Heart left ventricle (tissue), 16 donors: ENCODE measurements at regions not wholly inside any gene's neighbourhood (a gene's known extent, or its start where the extent isn't known, plus 50 kb on each side); places are given as distances from the start of the nearest gene placed in this dataset.

Source experiments
- ATAC-seq, 4 donors: fragments of 200-7000 bp; cut with Tn5 transposase; one replicate each; pipeline ENCODE4 v1.9.1; 2020 to 2022; ENCODE audit warnings: moderate library complexity in 4 of 4, mild to moderate bottlenecking in 3 of 4, moderate number of reproducible peaks in 1 of 4
- DNase-seq, 5 donors: peaks; one replicate each; pipeline ENCODE4 v3.0.0-alpha.2; 2020
- H3K27ac ChIP-seq, 12 donors: fragments of 200-600 bp; sonication (generic) in 4 of 12; one replicate each; pipeline versions ENCODE4 v1.5.0 to v1.8.0; 2016 to 2022; ENCODE audit warnings: mild to moderate bottlenecking in 2 of 12
- H3K27me3 ChIP-seq, 9 donors: fragments of 200-600 bp; sonication (generic) in 2 of 9; one replicate each; pipeline versions ENCODE4 v1.5.1 to v1.8.0; 2016 to 2022; ENCODE audit warnings: mild to moderate bottlenecking in 3 of 9
- H3K36me3 ChIP-seq, 9 donors: fragments of 200-600 bp; sonication (generic) in 2 of 9; one replicate each; pipeline versions ENCODE4 v1.5.0 to v1.8.0; 2018 to 2022; ENCODE audit warnings: mild to moderate bottlenecking in 2 of 9
- H3K4me1 ChIP-seq, 12 donors: fragments of 200-600 bp; sonication (generic) in 4 of 12; one replicate each; pipeline versions ENCODE4 v1.5.0 to v1.8.0; 2016 to 2022; ENCODE audit warnings: mild to moderate bottlenecking in 3 of 12
- H3K4me3 ChIP-seq, 12 donors: fragments of 200-600 bp; sonication (generic) in 4 of 12; one replicate each; pipeline versions ENCODE4 v1.5.0 to v1.8.0; 2017 to 2022; ENCODE audit warnings: mild to moderate bottlenecking in 9 of 12, moderate library complexity in 4 of 12
- H3K9me3 ChIP-seq, 12 donors: fragments of 200-600 bp; sonication (generic) in 4 of 12; one replicate each; pipeline versions ENCODE4 v1.5.0 to v1.8.0; 2016 to 2022; ENCODE audit warnings: mild to moderate bottlenecking in 1 of 12
- POLR2A ChIP-seq, 2 donors: fragments of 450-650 bp; IDR thresholded peaks; one replicate each; pipeline ENCODE4 v1.6.1; 2017; ENCODE audit warnings: antibody characterized with exemption in 2 of 2, mild to moderate bottlenecking in 2 of 2, moderate library complexity in 2 of 2
- WGBS, 4 donors: extraction: QIAGEN DNeasy Blood & Tissue Kit in 2 of 4; methylation state at CpG; one replicate each; pipeline versions ENCODE4 v1.1.5 to v1.1.7; 2013 to 2018; 5-methylcytosine and 5-hydroxymethylcytosine counted together
- intact Hi-C, 10 donors: fragments of 100-400 bp; cut with DNase I; formaldehyde crosslinking; loops; one replicate each; pipeline versions ENCODE4 v1.11.1 to v1.14.2; 2022
- TF ChIP-seq, protein P1 (sequence below), 12 donors: fragments of 200-600 bp; sonication (generic) in 4 of 12; IDR thresholded peaks; one replicate each; pipeline versions ENCODE4 v1.5.0 to v1.8.0; 2018 to 2022; ENCODE audit warnings: antibody characterized with exemption in 12 of 12, mild to moderate bottlenecking in 5 of 12
- donor health status: ischemic (EF 13 %, LVEDD 7.1; RV severe dilation, severe dysfunction).
- donor health status: healthy with polysubstance abuse.
- donor health status: DM: no; HTN: yes; CAD: no.
- donor health status: DM: no; HTN: no; CAD: no.
- donor health status: ischemic (EF 25% LVEDD 6.9; RV normal size, moderate dysfunction).
- donor health status: ischemic (EF 25% LVEDD 5.7; RV mildly dilated, moderate dysfunction).
- donor health status: healthy.
- donor health status: DM: yes; HTN: yes; CAD: no.
- donor health status: ischemic (EF 35%, LVEDD 5.7; RV mildly dilated, moderate dysfunction).
- donor health status: nonischemic (EF 11% LVEDD 7.7; RV severe dilation, severe dysfunction).
- donor health status: DM: yes; HTN: yes; CAD: no.
- donor health status: PGD.
- donor health status: ischemic (EF 29% LVEDD 5.4; RV normal size, mild dysfunction).
- donor health status: nonischemic (EF 23%, LVEDD 6.1; RV moderate dilation, normal function).

GRCh38 chr21:14753466-14754258 is 207.5 kb upstream of the SAMSN1 start:
- WGBS, 4 donors, result 63 to 67% (median 64%) methylated on average over 2 of the region's 2 CpGs
- peaks cover 0 to 10% (median 0%) of the 10 kb centered on the region in 12 donors for H3K9me3 ChIP-seq
- no peak for TF ChIP-seq POLR2A (IDR thresholded peaks at IDR 0.05)
- TF ChIP-seq, protein P1, sequence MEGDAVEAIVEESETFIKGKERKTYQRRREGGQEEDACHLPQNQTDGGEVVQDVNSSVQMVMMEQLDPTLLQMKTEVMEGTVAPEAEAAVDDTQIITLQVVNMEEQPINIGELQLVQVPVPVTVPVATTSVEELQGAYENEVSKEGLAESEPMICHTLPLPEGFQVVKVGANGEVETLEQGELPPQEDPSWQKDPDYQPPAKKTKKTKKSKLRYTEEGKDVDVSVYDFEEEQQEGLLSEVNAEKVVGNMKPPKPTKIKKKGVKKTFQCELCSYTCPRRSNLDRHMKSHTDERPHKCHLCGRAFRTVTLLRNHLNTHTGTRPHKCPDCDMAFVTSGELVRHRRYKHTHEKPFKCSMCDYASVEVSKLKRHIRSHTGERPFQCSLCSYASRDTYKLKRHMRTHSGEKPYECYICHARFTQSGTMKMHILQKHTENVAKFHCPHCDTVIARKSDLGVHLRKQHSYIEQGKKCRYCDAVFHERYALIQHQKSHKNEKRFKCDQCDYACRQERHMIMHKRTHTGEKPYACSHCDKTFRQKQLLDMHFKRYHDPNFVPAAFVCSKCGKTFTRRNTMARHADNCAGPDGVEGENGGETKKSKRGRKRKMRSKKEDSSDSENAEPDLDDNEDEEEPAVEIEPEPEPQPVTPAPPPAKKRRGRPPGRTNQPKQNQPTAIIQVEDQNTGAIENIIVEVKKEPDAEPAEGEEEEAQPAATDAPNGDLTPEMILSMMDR (IDR thresholded peaks at IDR 0.05), result no peak
- ATAC-seq (no peak), DNase-seq (no peak)
- no peaks in the 10 kb centered on the region for H3K36me3 ChIP-seq
- peaks cover 0 to 4% (median 0%) of the 10 kb centered on the region in 12 donors for H3K4me1 ChIP-seq
- H3K4me3 ChIP-seq, result no peak overlapping the region
- H3K27ac ChIP-seq, result no peak overlapping the region
- peaks cover 0 to 2% (median 0%) of the 10 kb centered on the region in 9 donors for H3K27me3 ChIP-seq
- intact Hi-C loops, result no loop called here

GRCh38 chr21:14753069-14753465 is 207.0 kb upstream of the SAMSN1 start:
- no peaks in the 10 kb centered on the region for H3K36me3 ChIP-seq
- no peak overlapping the region for H3K4me3 ChIP-seq
- H3K27ac ChIP-seq, result no peak overlapping the region
- ATAC-seq (no peak), DNase-seq (no peak)
- H3K27me3 ChIP-seq, result peaks cover 0 to 2% (median 0%) of the 10 kb centered on the region in 9 donors
- peaks cover 0 to 10% (median 0%) of the 10 kb centered on the region in 12 donors for H3K9me3 ChIP-seq
- TF ChIP-seq, protein P1 (IDR thresholded peaks at IDR 0.05), result no peak
- TF ChIP-seq POLR2A (IDR thresholded peaks at IDR 0.05), result no peak
- H3K4me1 ChIP-seq, result peaks cover 0 to 4% (median 0%) of the 10 kb centered on the region in 12 donors
- intact Hi-C loops, result no loop called here

DNA sequence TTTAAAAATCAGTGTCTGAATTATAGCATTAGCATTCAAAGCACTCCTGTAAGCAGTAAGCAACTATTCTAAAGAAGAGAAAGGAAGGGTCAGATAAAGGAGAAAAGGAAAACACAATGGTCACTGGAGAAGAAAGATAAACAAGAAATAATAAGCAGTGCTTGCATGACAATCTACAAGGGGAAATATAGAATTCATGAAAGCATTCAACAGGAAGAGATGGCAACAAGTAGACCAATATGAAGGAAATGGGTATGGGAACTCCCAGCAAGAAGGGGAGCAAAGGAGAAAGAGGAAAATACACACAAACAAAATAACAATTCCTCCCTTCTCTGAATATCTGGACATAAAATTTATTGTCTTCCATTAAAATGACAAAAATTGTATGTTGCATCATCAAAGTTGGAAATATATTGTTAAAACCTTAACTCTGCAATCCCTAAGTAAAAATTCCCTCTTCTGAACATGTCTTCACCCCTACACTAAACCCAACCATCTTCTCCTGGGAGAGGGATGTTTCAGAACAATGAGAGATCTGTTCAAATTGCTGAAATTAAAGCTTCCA is 206.3 kb upstream of the SAMSN1 start:
- TF ChIP-seq, protein P1 (IDR thresholded peaks at IDR 0.05), result no peak
- TF ChIP-seq POLR2A (IDR thresholded peaks at IDR 0.05), result no peak
- Histone ChIP-seq H3K27me3 (peaks cover 0 to 2% (median 0%) of the 10 kb centered on the region in 9 donors), H3K9me3 (peaks cover 0 to 10% (median 0%) of the 10 kb centered on the region in 12 donors), H3K4me1 (peaks cover 0 to 4% (median 0%) of the 10 kb centered on the region in 12 donors), H3K4me3 (no peak overlapping the region), H3K36me3 (no peaks in the 10 kb centered on the region), H3K27ac (no peak overlapping the region)
- ATAC-seq (no peak), DNase-seq (no peak)
- intact Hi-C loops, result no loop called here

DNA sequence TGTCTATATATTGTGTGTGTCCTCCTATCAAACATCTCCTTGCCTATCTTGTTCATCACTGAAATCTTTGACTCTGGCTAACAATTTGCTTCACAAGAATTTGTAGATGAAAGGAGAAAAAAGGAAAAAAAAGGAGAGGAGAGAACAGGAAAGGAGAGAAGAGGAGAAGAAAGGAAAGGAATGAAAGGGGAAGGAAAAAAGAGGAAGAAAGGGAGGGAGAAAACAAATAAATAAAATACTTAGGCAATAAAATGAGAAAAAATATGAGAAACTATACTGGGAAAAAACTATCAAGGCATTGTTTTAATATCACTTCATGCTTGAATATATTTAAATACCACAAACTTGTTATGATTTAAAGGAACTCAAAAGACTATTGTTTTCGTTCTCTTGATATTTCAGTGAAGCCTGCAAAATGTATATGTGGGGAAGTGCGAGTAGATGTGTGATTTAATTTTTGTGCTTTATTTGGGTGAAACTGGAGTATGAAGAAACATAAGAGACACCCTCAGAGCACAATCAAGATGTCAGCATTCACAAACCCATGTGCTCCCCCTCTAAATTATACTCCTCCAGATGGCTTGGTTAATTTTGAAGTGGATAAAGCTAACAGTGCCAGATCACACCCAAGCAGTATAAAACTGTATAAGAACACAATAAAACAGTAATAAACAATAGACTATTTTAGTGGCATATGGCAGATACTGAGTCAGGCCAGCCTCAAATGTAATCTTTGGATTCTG is 205.7 kb upstream of the SAMSN1 start:
- H3K9me3 ChIP-seq, result peaks cover 0 to 10% (median 0%) of the 10 kb centered on the region in 12 donors
- ATAC-seq, result no peak
- no peak overlapping the region for H3K4me3 ChIP-seq
- intact Hi-C loops, result no loop called here
- DNase-seq, result no peak
- H3K27me3 ChIP-seq, result peaks cover 0 to 2% (median 0%) of the 10 kb centered on the region in 9 donors
- H3K36me3 ChIP-seq, result no peaks in the 10 kb centered on the region
- TF ChIP-seq, protein P1 (IDR thresholded peaks at IDR 0.05), result no peak
- TF ChIP-seq POLR2A (IDR thresholded peaks at IDR 0.05), result no peak
- 82 to 88% (median 86%) methylated on average over 2 of the region's 2 CpGs for WGBS, 4 donors
- no peak overlapping the region for H3K27ac ChIP-seq
- peaks cover 0 to 4% (median 0%) of the 10 kb centered on the region in 12 donors for H3K4me1 ChIP-seq
